GM12878 (cell line): ENCODE measurements at regions not wholly inside any gene's neighbourhood (a gene's known extent, or its start where the extent isn't known, plus 50 kb on each side); places are given as distances from the start of the nearest gene placed in this dataset.

ENCODE experiments used
- ATAC-seq: fragments of 200-7000 bp; cut with Tn5 transposase; 3 replicates; pipeline ENCODE4 v1.9.1; 2020; ENCODE audit warnings: mild to moderate bottlenecking, moderate library complexity
- BruUV-seq: library from RNA; stranded (reverse); fragments of 400-500 nt; replicated peaks from 2 replicates; lab custom pipeline; 2021; lab: Mats Ljungman, UMichigan
- CTCF ChIA-PET: fragments of 300-600 bp; sonication (Branson Sonifier 250); formaldehyde crosslinking; extraction: SDS; loops from one replicate; lab custom pipeline; 2021; ENCODE audit warnings: inconsistent platforms; lab: Yijun Ruan, JAX
- POLR2A ChIA-PET: fragments of 350-600 bp; formaldehyde crosslinking; extraction: SDS; loops from one replicate; lab custom pipeline; 2021; ENCODE audit warnings: inconsistent platforms; lab: Charles Lee
- RAD21 ChIA-PET: fragments of 300-600 bp; sonication (Branson Sonifier 250); formaldehyde crosslinking; loops from one replicate; lab custom pipeline; 2023; ENCODE audit warnings: antibody characterized with exemption; ENCODE audit not compliant: unreplicated experiment; lab: Charles Lee
- SMC1A ChIA-PET: fragments of 300-600 bp; sonication (Branson Sonifier 250); formaldehyde crosslinking; loops from one replicate; lab custom pipeline; 2023; ENCODE audit not compliant: unreplicated experiment, uncharacterized antibody; lab: Charles Lee
- DNase-seq: peaks from one replicate; pipeline ENCODE4 v3.0.0-alpha.2; 2011; ENCODE audit warnings: low read depth, low spot score
- FAIRE-seq: peaks from 3 replicates; lab custom pipeline; 2011; peaks lifted over from hg19 to GRCh38; lab: Jason Lieb, UNC
- H2AFZ ChIP-seq: 2 replicates; pipeline ENCODE4 v1.6.0; 2011; ENCODE audit warnings: low read depth, low read length, control low read depth; ENCODE audit not compliant: control insufficient read depth
- H3K27ac ChIP-seq: 2 replicates; pipeline ENCODE4 v1.5.1; 2011; ENCODE audit warnings: control low read depth; ENCODE audit not compliant: control insufficient read depth, insufficient read depth
- H3K27me3 ChIP-seq, 2 experiments: replicated peaks in 1 of 2; 2 replicates each; pipeline versions ENCODE4 v1.6.0 to v1.6.1; 2011; ENCODE audit warnings: low read length in 1 of 2; ENCODE audit not compliant: control insufficient read depth in 2 of 2, insufficient read depth in 2 of 2
- H3K36me3 ChIP-seq, 2 experiments: 2 replicates each; pipeline ENCODE4 v1.5.1; 2011; ENCODE audit warnings: low read length in 1 of 2; ENCODE audit not compliant: control insufficient read depth in 2 of 2, insufficient read depth in 2 of 2
- H3K4me1 ChIP-seq: 2 replicates; pipeline ENCODE4 v1.6.1; 2011; ENCODE audit warnings: mild to moderate bottlenecking, low read length, moderate library complexity, mixed read lengths; ENCODE audit not compliant: control insufficient read depth, insufficient read depth
- H3K4me2 ChIP-seq: 2 replicates; pipeline ENCODE4 v1.6.0; 2011; ENCODE audit warnings: control low read depth; ENCODE audit not compliant: control insufficient read depth, insufficient read depth
- H3K4me3 ChIP-seq: fragments of 200-600 bp; sonication (generic); 2 replicates; pipeline ENCODE4 v1.5.1; 2016
- H3K79me2 ChIP-seq: 2 replicates; pipeline ENCODE4 v1.6.0; 2011; ENCODE audit warnings: low read length; ENCODE audit not compliant: control insufficient read depth, insufficient read depth
- H3K9ac ChIP-seq: 2 replicates; pipeline ENCODE4 v1.8.0; 2011; ENCODE audit warnings: low read length, control low read depth, mixed read lengths; ENCODE audit not compliant: control insufficient read depth, insufficient read depth
- H3K9me3 ChIP-seq: replicated peaks from 3 replicates; pipeline ENCODE4 v1.5.1; 2011; ENCODE audit warnings: mild to moderate bottlenecking, low read length; ENCODE audit not compliant: control insufficient read depth, insufficient read depth
- H4K20me1 ChIP-seq: 2 replicates; pipeline ENCODE4 v1.6.0; 2011; ENCODE audit not compliant: control insufficient read depth, insufficient read depth
- CREM ChIP-seq: IDR thresholded peaks from 2 replicates; pipeline ENCODE4 v1.6.1; 2014; ENCODE audit warnings: antibody characterized with exemption, low read depth
- ESRRA ChIP-seq: IDR thresholded peaks from 2 replicates; pipeline ENCODE4 v1.6.1; 2012; ENCODE audit warnings: mild to moderate bottlenecking, low read length, improper control_type of control experiment
- RB1 ChIP-seq: fragments of 450-650 bp; formaldehyde crosslinking; IDR thresholded peaks from 2 replicates; pipeline ENCODE4 v1.6.1; 2017; ENCODE audit warnings: mild to moderate bottlenecking, borderline replicate concordance
- TCF12 ChIP-seq: IDR thresholded peaks from 2 replicates; pipeline ENCODE4 v1.6.1; 2011; ENCODE audit warnings: low read depth, mild to moderate bottlenecking, low read length
- YY1 ChIP-seq: IDR thresholded peaks from 2 replicates; pipeline ENCODE4 v1.6.1; 2011; ENCODE audit warnings: low read depth, mild to moderate bottlenecking, low read length
- ZBED1 ChIP-seq: IDR thresholded peaks from 2 replicates; pipeline ENCODE4 v1.6.1; 2016; ENCODE audit warnings: borderline replicate concordance
- WGBS: methylation state at CpG from one replicate; pipeline ENCODE4 v1.1.6; 2016; ENCODE audit warnings: low lambda C conversion rate; ENCODE audit not compliant: insufficient replicate concordance, insufficient coverage; ENCODE audit errors: missing lambda C conversion rate; 5-methylcytosine and 5-hydroxymethylcytosine counted together
- in situ Hi-C: fragments of 300-500 bp; cut with MboI; formaldehyde crosslinking; loops from 9 replicates; pipeline ENCODE4 v1.14.3; 2018; ENCODE audit warnings: mixed read lengths
- intact Hi-C: fragments of 100-400 bp; cut with micrococcal nuclease; formaldehyde crosslinking; loops from one replicate; pipeline ENCODE4 v1.14.2; 2022; ENCODE audit not compliant: unreplicated experiment
- TF ChIP-seq, protein P1 (sequence below): fragments of 450-650 bp; IDR thresholded peaks from 2 replicates; pipeline ENCODE4 v1.6.1; 2016; ENCODE audit warnings: mild to moderate bottlenecking
- TF ChIP-seq, protein P2 (sequence below): fragments of 450-650 bp; formaldehyde crosslinking; IDR thresholded peaks from 2 replicates; pipeline ENCODE4 v1.4.0; 2022; ENCODE audit warnings: mild to moderate bottlenecking, moderate library complexity
- TF ChIP-seq, protein P3 (sequence below): IDR thresholded peaks from 2 replicates; pipeline ENCODE4 v1.6.1; 2012; ENCODE audit warnings: low read depth, low read length, improper control_type of control experiment

DNA sequence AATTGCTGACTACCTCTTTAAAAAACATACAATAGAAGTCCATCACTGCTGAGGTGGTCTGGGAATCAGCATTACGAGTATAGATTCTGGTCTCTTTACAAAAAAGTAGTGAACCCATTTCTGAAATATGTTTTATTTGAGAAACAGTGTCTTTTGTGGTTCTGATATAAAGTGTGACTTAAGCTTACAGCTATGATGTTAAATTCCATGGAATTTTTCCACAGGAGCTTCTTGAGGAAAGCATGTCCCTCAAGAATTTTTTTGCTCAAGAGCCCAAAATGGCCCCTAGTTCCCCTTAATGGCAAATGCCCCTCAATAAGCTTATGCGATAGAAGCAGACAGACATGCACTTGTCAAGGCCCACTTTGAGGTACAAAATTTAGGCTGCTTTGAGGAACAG lies 265.7 kb downstream of the FAM170A start:
- no TSS peak for BruUV-seq
- in situ Hi-C loops (no loop called here), intact Hi-C loops (loop anchor here (10.0 kb wide), 1 partner anchor 420 kb away; no protein-coding TSS in a partner anchor)
- SMC1A ChIA-PET = interaction anchor here (1.3 kb wide), 1 partner anchor 19 kb away, joined by 4 read pairs; no protein-coding TSS in a partner anchor
- ATAC-seq (no peak), FAIRE-seq (no peak), DNase-seq (no peak)
- Histone ChIP-seq H3K4me2 (no peak overlapping the region), H3K36me3 (no peaks in the 10 kb centered on the region), H2AFZ (no peak overlapping the region), H3K9me3 (no peaks in the 10 kb centered on the region), H4K20me1 (no peaks in the 10 kb centered on the region), H3K4me3 (no peak overlapping the region), H3K4me1 (no peaks in the 10 kb centered on the region), H3K27ac (no peak overlapping the region), H3K79me2 (no peaks in the 10 kb centered on the region), H3K9ac (no peak overlapping the region), H3K27me3 (no peaks in the 10 kb centered on the region)
- WGBS = 50% methylated on average over 2 of the region's 2 CpGs
- RAD21 ChIA-PET = no interaction called here
- POLR2A ChIA-PET = no interaction called here
- CTCF ChIA-PET = no interaction called here
- TF ChIP-seq CREM = no peak
- no peak for TF ChIP-seq ZBED1
- TF ChIP-seq, protein P1, sequence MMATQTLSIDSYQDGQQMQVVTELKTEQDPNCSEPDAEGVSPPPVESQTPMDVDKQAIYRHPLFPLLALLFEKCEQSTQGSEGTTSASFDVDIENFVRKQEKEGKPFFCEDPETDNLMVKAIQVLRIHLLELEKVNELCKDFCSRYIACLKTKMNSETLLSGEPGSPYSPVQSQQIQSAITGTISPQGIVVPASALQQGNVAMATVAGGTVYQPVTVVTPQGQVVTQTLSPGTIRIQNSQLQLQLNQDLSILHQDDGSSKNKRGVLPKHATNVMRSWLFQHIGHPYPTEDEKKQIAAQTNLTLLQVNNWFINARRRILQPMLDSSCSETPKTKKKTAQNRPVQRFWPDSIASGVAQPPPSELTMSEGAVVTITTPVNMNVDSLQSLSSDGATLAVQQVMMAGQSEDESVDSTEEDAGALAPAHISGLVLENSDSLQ = no peak
- TF ChIP-seq YY1 = no peak
- TF ChIP-seq RB1 = no peak
- TF ChIP-seq ESRRA = no peak
- TF ChIP-seq, protein P2, sequence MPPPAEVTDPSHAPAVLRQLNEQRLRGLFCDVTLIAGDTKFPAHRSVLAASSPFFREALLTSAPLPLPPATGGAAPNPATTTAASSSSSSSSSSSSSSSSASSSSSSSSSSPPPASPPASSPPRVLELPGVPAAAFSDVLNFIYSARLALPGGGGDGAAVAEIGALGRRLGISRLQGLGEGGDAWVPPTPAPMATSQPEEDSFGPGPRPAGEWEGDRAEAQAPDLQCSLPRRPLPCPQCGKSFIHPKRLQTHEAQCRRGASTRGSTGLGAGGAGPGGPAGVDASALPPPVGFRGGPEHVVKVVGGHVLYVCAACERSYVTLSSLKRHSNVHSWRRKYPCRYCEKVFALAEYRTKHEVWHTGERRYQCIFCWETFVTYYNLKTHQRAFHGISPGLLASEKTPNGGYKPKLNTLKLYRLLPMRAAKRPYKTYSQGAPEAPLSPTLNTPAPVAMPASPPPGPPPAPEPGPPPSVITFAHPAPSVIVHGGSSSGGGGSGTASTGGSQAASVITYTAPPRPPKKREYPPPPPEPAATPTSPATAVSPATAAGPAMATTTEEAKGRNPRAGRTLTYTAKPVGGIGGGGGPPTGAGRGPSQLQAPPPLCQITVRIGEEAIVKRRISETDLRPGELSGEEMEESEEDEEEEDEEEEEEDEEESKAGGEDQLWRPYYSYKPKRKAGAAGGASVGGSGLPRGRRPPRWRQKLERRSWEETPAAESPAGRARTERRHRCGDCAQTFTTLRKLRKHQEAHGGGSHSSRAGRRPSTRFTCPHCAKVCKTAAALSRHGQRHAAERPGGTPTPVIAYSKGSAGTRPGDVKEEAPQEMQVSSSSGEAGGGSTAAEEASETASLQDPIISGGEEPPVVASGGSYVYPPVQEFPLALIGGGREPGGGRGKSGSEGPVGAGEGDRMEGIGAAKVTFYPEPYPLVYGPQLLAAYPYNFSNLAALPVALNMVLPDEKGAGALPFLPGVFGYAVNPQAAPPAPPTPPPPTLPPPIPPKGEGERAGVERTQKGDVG (CRISPR knock-in tag) = no peak
- TF ChIP-seq, protein P3, sequence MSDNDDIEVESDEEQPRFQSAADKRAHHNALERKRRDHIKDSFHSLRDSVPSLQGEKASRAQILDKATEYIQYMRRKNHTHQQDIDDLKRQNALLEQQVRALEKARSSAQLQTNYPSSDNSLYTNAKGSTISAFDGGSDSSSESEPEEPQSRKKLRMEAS = no peak
- no peak for TF ChIP-seq TCF12
